ENCODE measurements at regions not wholly inside any gene's neighbourhood (a gene's known extent, or its start where the extent isn't known, plus 50 kb on each side); places are given as distances from the start of the nearest gene placed in this dataset.
A peak's percentile ranks its signal among the peaks of the same experiment; 100 is the strongest.
"Not testable (repeated sequence)": the region's sequence is repeated elsewhere in the genome, so short reads cannot be mapped to it uniquely, and the experiment has no call there.

DNA sequence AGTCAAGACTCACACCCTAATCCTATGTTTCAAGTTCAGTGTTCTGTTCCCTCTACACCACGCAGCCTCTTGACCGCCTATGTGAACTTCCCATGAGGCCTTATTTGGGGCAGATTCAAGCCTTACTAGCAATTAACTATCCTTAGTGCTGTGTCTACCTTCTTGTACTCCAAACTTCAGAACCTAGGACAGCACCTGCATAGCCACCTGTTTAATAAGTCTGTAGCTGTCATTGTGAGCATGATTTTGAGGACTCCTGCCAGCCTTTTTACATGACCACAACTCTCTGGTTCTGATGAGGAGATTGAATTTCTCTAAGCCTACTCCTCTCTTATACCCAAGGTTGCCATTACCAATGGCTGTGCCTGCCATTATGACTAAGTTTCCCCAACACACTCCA, 50.8 kb upstream of the PCSK1 start:
- intact Hi-C loops (cut with DNase I), result no loop called here
- DNase-seq (ENCODE audit: low spot score) (no peak), ATAC-seq (no peak)

DNA sequence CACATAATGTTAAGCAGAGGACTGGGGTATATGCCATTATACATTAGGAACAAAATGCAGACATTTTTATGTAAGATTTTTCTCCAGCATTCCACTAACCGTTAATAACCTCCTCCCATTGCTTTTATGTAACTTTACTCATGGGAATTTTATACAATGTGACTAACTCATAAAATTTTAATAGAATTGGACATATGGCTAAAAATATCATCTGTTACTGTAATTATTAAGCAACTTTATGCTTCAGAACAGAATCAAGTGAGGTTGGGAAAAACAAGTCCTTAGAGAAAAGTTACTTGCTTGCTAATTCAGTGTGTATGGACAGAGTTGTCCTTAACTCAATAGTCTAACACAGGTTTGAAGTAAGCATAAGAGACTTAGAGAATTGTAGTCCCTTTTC, 54.8 kb upstream of the PCSK1 start:
- DNase-seq (ENCODE audit: low spot score), result no peak
- intact Hi-C loops (cut with DNase I), result no loop called here
- no peak for ATAC-seq

DNA sequence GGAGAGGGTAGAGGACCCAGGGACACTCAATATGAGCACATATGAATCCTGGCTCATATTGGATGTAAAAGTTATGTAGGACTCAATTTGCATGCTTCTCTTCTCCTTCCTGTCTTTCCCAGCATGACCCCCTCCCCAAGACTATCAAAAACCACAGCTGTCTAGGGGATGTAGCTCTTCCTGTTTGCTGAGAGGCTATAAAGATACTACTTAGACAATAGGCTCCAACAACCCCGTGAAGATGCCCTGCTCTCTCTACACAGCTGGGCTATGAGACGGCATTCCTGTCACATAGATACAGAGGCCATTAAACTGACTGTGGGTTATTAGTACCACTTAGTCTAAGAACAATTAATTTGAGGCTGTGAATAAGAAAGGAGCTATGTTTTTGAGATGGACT, 56.5 kb upstream of the PCSK1 start:
- intact Hi-C loops (cut with DNase I), result no loop called here
- no peak for DNase-seq (ENCODE audit: low spot score)
- ATAC-seq, result no peak

DNA sequence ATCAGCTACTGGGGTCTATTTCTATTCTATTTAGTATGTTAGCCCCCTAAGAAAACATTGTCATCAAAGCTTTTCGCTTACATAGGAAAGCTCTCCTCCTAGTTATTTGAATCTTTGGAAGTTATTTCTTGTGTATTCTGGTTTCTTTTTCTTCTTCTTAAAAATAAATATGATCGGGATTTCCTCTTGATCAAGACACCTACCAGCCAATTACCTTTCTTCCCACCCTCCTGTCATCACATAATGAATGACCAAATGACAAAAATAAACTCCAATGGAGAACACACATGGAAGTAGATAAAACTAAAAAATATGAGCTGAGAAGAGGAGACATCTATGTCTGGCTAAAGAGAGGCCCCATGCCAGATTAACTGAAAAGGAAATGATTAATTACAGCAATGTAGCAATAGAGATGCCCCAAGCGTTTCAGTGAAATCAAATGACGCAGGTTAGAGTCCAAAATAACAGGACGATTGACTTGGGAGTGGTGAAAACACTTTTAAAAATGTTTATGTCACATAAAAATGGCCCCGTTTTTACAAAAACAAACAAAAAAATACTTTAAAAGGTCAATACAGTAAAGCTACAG, 59.5 kb upstream of the PCSK1 start:
- intact Hi-C loops (cut with DNase I), result no loop called here
- no peak for DNase-seq (ENCODE audit: low spot score)
- ATAC-seq, result no peak

GRCh38 chr5:96493219-96493790, 60.3 kb upstream of the PCSK1 start:
- intact Hi-C loops (cut with DNase I), result no loop called here

DNA sequence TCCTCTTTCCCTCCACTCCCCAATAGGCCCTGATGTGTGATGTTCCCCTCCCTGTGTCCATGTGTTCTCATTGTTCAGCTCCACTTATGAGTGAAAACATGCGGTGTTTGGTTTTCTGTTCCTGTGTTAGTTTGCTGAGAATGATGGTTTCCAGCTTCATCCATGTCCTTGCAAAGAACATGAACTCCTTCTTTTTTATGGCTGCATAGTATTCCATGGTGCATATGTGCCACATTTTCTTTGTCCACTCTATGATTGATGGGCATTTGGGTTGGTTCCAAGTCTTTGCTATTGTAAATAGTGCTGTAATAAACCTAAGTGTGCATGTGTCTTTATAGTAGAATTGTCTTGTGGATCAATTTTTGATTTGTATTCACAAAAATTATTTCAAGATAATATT, 62.4 kb upstream of the PCSK1 start:
- DNase-seq (ENCODE audit: low spot score); ATAC-seq; intact Hi-C loops (cut with DNase I): not testable (repeated sequence)

More at GRCh38 chr5:96493219-96493790, 60.3 kb upstream of the PCSK1 start:
- DNase-seq (ENCODE audit: low spot score), result no peak
- ATAC-seq, result no peak

- intact Hi-C loops (cut with DNase I); ATAC-seq; DNase-seq (ENCODE audit: low spot score): not testable (repeated sequence)
Measured at GRCh38 chr5:96497027-96497426, 64.0 kb upstream of the PCSK1 start.

DNA sequence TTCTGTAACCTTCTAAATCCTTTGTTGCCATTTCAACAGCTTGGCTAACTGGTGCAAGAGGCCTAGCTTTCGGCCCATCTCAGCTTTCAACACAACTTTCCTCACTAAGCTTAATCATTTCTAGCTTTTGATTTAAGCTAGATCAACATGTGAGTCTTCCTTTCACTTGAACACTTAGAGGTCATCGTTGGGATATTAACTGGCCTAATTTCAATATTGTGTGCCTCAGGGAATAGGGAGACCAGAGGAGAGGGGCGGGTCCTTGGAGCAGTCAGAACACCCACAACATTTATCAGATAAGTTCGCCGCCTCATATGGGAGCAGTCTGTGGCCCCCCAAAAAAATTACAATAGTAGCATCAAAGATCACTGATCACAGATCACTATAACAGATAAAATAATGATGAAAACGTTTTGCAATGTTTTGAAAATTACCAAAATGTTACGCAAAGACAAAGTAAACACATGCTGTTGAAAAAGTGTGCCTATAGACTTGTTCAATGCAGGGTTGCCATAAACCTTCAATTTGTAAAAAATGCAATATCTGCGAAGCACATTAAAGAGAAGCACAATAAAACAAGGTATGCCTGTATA, 66.8 kb upstream of the PCSK1 start:
- ATAC-seq (no peak), DNase-seq (ENCODE audit: low spot score) (no peak)
- intact Hi-C loops (cut with DNase I), result no loop called here

DNA sequence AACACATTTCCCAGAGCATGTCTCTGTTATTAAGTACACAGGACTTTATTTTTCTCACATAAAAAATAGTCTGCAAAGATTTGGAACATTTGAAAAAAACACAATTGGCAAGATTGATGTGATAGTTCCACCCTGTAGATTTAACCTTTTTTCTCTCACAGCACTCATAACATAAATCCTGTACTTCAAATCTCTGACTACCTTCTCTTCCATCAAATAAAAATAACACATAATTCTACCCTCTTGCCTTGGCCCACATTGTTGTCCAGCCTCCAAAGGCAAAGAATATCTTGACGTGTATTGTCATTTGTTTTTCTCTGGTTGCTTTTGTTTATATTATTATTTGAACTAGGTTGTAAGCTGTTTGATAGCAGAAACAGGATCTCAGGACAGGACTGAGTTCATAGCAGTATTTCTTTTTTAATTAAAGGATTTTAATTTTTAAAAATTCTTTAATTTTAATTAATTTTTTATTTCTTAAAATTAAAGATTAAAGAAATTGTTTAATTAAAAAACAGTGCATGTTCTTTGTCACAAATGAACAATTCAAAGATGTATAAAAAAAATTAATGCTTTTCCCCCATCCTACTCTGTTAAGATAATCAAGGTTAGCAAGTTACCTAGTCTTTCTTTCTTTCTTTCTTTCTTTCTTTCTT, 69.1 kb upstream of the PCSK1 start:
- intact Hi-C loops (cut with DNase I), result no loop called here
- DNase-seq (ENCODE audit: low spot score), result no peak

DNA sequence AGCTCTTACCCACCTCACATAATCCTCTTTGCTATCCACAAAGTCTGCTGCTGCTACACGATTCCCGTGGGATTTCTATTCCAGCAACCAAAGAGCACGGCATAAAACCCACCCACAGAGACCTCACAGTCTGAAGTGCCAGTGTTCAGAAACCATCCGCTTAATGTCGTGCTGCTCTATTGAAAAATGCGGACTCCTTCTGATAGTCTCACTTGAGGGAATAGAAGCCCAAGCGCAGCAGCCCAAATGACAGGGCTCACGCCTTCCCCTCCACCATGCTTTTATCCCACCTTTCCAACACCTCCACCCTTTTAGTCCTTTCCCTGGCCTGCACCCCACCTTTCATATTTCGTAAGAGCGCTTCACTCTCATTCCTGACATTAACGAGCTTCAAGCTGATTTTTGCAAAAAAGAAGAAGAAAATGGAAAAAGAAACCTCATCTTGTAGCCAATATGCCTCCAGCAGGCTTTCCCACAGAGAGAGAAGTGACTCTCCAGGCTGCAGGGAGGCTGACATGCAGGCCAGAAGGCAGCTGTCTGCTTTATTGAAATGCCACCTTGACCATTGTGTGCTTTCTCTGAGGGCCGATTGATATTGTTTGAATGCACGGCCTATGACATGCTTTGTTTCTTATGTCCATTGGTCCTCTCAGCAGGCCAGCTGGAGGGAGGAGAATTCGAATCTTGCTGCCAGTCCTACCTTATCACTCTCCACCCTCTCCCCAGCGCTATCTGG, 70.6 kb upstream of the PCSK1 start:
- ATAC-seq (no peak), DNase-seq (ENCODE audit: low spot score) (no peak)
- intact Hi-C loops (cut with DNase I), result no loop called here

More for the DNA sequence above, 69.1 kb upstream of the PCSK1 start:
- no peak for ATAC-seq

DNA sequence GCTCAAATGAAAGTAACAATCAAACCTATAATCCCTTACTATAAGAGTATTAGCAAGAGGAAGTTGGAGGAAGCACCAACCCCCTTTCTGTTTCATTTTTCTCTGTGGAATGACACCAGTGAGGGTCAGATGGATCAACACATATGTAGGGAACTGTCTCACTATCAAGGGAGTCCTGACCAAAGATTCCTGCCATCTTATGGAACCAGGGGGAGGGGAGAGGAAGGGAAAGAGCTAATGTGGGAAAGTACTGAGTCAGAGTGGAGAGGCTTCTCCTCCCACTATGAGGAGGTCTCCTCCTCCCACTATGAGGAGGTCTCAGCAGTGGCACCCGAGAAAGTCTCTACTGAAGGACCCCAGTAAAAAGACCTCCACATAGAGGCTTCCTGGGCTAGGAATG, 73.3 kb upstream of the PCSK1 start:
- no peak for ATAC-seq
- intact Hi-C loops (cut with DNase I), result no loop called here

DNA sequence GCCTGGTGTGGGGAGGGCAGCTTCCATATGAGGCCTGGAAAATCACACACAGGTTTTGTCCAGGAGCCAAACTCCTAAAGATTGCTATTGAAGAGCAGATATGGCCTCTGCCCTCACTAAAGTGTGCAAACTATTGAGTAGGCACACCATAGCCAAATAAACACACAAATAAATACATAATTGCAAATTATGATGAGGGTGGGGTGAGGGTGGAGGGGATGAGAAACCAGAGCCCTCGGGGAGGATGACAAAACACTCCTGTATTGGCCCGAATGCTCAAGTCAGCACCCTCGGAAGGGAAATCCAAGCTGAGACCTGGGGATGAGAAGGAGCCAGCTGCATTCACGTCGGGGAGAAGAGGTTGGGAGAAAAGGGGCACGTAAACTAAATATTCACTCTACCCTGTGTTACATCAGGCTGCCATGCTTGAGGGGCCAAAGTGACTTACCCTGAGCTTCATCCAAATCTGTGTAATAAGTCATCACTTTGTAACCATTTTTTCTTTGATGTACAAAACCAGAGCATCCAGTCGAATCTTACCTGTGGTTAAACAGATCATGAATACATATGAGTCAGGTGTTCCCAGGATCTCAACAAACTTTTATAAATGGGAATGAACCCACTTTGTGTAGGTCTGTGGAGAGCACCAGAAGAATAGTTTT, 73.9 kb upstream of the PCSK1 start:
- DNase-seq (ENCODE audit: low spot score) (no peak), ATAC-seq (no peak)
- intact Hi-C loops (cut with DNase I), result no loop called here

More for the DNA sequence above, 73.3 kb upstream of the PCSK1 start:
- no peak for DNase-seq (ENCODE audit: low spot score)

GRCh38 chr5:96509316-96509715, 76.3 kb upstream of the PCSK1 start:
- intact Hi-C loops (cut with DNase I), result no loop called here

GRCh38 chr5:96509721-96510350, 76.8 kb upstream of the PCSK1 start:
- ATAC-seq (peak; percentile 78), DNase-seq (ENCODE audit: low spot score) (no peak)
- intact Hi-C loops (cut with DNase I), result no loop called here

More at GRCh38 chr5:96509316-96509715, 76.3 kb upstream of the PCSK1 start:
- no peak for DNase-seq (ENCODE audit: low spot score)
- no peak for ATAC-seq

DNA sequence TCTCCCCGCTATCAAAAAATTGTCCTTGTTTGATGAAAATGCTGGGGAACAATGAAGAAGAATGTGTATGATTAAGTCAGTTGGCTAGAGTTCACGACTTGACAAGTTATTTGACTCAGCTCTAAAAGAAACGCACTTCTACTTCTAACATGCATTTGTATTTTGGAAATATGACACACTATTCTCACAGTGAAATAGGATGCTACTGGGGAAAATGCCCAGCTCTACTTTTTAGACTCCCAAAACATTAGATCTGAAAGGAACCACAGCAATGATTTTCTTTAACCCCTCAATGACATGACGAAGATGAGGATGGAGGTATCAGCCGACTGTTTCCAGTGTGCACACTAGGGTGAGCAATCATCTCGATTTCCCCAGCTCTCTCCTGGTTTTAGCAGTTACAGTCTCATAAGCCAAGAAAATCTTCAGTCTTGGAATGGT, 83.6 kb upstream of the PCSK1 start:
- intact Hi-C loops (cut with DNase I), result no loop called here
- ATAC-seq (peak; percentile 61), DNase-seq (ENCODE audit: low spot score) (no peak)

GRCh38 chr5:96517295-96517694, 84.2 kb upstream of the PCSK1 start:
- intact Hi-C loops (cut with DNase I), result no loop called here
- peak; percentile 32 for ATAC-seq

DNA sequence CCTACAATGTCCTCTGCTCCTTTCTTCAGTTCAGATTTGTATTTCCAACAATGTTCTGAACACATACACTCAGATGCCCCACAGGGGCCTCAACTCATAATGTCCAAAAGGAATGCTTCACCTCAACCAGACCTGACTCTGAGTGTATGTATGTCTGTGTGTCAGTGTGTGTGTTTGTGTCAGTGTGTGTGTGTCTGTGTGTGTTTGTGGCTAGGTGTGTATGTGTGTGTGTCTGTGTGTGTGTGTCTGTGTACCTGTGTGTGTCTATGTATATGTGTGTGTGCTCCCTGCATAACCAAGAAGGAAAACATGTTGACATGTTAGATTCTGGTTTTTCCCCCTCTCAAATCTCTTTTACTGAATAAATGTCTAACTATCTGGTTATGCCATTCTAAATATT, 87.3 kb upstream of the PCSK1 start:
- ATAC-seq (no peak), DNase-seq (ENCODE audit: low spot score) (no peak)
- intact Hi-C loops (cut with DNase I), result no loop called here

More at GRCh38 chr5:96517295-96517694, 84.2 kb upstream of the PCSK1 start:
- DNase-seq (ENCODE audit: low spot score), result no peak

DNA sequence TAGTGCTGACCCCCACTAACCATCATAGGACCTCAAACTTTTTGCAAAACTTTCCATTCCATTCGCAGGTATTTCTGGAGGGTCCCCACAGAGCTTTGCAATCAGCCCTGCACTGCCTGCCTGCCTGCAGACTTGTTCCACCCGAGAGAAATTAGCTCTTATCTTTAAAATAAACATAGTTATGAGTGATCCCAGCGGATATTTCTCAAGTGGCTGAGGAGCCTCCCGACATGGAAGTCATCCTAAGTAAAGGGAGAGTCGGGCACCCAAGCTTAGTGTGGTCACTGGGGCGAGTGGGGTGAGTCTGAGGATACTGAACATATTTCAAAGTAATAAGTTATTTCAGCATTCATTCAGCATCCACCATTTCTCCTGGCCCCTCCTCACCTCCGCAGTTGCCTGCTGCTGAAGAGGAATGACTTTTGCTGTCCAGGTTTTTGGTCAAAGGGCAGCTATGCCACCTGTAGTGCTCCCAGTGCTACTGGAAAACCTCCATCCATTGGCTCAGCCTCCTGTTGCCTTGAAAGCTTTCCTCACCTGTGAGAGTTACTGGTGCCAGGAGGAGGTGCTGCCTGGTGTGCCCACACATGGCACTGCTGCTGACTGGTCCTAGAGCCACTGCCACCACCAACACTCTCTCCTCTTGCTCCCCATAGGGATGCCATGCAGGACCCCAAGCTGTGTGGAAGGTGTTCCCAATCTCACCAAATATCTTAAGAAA, 89.7 kb upstream of the PCSK1 start:
- intact Hi-C loops (cut with DNase I), result no loop called here
- ATAC-seq (no peak), DNase-seq (ENCODE audit: low spot score) (no peak)
